ENCODE measurements at regions not wholly inside any gene's neighbourhood (a gene's known extent, or its start where the extent isn't known, plus 50 kb on each side); places are given as distances from the start of the nearest gene placed in this dataset.
"Not testable (repeated sequence)": the region's sequence is repeated elsewhere in the genome, so short reads cannot be mapped to it uniquely, and the experiment has no call there.

GRCh38 chr20:52425253-52425652, 233.7 kb upstream of the ZFP64 start:
- no peak for DNase-seq

- DNase-seq, result not testable (repeated sequence)
Observed at GRCh38 chr20:52424357-52424942, 232.9 kb upstream of the ZFP64 start.

DNA sequence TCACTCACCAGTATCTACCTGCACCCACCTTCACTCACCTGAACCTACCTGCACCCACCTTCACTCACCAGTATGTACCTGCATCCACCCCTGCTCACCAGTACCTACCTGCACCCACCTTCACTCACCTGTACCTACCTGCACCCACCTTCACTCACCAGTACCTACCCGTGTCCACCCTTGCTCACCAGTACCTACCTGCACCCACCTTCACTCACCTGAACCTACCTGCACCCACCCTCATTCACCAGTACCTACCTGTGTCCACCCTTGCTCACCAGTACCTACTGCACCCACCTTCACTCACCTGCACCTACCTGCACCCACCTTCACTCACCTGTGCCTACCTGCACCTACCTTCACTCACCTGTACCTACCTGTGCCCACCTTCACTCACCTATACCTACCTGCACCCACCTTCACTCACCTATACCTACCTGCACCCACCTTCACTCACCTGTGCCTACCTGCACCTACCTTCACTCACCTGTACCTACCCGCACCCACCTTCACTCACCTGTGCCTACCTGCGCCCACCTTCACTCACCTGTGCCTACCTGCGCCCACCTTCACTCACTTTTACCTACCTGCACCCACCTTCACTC, 232.1 kb upstream of the ZFP64 start:
- DNase-seq, result not testable (repeated sequence)

DNA sequence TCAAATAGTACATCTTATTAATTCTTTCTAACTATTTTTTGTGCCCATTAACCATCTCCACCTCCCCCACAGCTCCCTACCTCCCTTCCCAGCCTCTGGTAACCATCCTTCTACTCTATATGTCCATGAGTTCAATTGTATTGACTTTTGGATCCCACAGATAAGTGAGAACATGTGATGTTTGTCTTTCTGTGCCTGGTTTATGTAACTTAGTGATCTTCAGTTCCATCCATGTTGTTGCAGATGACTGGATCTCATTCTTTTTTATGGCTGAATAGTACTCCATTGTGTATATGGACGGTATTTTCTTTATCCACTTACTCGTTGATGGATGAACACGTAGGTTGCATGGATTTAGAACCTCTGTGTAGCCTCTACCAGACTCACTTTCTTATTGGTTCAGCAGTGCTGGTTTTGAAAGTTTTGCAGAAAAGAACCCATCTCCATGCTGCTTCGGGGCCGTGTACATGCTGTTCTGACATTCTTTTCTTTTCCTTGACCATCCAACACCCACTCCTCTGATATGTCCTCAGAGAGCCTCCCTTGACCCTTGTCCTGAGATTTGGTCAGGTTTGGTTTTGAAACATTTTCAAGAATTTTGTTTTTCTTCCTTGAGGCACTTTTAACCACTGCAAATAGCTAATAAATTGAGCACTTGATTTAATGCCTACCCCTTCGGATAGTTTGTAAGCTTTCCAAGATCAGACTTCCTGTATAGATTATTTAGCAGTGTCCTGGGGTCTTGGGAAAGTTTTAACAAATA, 231.2 kb upstream of the ZFP64 start:
- DNase-seq, result no peak

DNA sequence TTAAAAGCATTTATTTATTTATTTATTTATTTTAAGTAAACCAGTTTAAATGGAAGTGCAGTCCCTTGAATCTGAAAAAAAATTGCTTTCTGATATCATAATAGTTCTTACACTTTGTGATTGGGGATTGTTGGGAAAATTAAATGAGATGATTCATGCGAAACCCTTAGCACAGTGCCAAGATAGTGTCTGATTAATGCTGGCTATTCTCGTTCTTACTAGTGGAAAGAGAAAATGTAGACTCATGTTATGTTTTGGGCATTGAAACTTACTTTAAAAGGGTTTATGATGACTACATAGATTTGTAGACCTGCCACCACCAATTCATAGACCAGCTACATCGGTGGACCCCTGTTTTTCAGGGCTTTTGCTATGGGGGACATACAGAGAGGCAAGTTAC, 229.2 kb upstream of the ZFP64 start:
- no peak for DNase-seq

GRCh38 chr20:52419205-52419604, 227.6 kb upstream of the ZFP64 start:
- no peak for DNase-seq

- DNase-seq, result no peak
Observed at GRCh38 chr20:52416953-52417352, 225.4 kb upstream of the ZFP64 start.

- no peak for DNase-seq
Observed at GRCh38 chr20:52411611-52412010, 220.0 kb upstream of the ZFP64 start.

DNA sequence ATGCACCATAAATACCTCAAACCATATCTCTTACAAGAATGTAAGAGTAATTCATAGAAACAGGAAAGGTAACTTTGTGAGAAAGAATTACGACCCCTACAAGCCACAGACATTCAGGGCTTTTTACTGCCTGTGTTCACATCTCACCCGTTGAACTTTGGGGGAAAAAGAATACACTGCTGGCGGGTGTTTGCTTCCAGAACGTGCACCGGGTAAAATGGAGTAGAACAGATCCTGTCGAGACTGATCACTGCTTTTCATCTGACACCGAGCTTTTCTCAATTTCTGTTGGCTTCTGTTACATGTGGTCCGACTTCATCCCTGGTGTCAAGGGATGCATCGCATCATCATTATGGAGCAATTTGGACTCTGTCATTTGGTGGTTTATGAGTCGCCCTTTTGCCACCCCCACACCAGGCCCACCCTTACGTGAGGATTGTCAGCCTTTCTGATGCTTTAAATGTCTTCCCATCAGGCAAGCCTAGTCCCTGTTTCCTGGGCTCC, 219.2 kb upstream of the ZFP64 start:
- DNase-seq, result no peak

DNA sequence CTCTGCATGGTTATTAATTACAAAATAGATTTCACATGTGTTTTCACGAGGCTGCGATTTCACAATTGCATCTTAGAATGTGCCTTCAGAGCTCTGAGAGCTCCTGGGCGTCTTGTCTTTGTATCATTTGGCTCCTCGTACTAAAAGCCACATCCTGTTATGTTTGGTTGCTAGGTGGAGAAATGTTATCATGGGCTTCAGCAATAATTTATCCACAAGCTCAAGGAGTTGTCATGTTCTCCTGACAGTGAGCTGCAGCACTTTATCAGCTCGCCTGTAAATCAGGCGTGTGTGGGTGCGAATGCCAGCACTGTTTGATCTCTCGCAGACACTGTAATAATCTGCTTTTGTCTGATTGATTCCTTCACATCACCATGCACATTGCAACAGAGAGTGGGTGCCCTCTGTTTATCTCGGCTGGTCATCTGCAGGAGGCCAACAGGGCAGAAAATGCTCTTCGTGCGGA, 218.6 kb upstream of the ZFP64 start:
- no peak for DNase-seq

DNA sequence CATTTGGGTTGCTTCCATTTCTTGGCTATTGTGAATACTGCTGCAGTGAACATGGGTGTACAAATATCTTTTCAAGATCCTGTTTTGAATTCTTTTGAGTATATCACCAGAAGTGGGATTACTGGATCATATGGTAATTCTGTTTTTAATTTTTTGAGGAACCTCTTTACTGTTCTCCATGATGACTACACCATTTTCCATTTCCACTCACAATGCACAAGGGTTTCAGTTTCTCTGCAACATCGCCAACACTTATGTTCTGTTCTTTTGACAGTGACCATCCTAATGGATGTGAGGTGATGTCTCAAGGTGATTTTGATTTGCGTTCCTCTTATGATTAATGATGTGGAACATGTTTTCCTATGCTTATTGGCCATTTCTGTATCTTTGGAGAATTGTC, 214.4 kb upstream of the ZFP64 start:
- no peak for DNase-seq

DNA sequence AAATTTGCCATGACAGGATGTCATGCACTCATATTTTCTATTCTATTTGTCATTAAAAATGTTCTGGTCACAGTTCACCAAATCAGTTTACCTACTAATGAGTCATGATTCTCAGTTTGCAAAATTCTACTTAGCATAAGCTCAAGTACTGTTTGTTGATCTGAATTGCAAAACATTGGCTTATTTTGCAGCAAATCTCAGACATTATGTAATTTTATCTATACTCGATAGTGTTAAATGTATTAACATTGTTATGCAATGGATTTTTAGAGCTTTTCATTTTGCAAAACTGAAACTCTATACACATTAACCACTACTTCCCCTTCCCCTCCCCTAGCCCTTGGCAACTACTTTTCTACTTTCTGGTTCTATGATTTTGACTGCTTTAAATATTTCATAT, 213.8 kb upstream of the ZFP64 start:
- DNase-seq, result no peak

DNA sequence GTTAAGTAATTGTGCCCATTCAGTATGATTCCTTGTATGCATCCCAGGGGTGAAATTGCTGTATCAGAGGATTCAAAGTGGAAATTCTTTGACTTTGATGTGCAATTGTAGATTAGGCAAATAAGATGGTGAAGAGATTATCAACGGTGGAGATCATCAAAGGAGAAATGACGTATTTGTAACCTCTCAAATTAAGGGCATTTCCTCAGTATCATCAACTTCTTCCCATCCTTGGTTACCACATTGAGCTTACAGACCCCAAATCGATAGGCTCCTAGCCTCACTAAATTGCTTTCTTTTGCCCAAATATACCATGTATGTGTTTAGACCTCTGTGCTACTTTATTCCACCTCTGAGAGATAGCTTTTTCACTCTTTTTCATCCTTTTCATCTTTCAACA, 213.1 kb upstream of the ZFP64 start:
- no peak for DNase-seq

DNA sequence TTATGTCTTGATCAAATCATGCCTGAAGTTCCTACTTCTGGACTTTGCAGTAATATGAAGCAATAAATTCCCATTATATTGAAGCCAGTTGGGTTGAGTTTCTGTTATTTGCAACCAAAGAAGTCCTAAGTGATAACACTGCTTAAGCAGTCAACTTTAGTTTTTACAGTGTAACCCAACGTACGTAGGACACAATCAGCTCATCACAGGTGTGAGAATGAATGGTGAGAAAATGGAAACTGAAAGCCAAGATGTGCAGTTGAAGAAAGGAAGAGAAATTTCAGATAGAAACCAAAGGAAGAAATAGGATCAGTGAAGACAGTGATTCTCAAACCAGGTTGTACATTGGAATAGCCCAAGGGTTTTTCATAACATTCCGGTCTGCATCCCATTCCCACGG, 211.4 kb upstream of the ZFP64 start:
- no peak for DNase-seq

DNA sequence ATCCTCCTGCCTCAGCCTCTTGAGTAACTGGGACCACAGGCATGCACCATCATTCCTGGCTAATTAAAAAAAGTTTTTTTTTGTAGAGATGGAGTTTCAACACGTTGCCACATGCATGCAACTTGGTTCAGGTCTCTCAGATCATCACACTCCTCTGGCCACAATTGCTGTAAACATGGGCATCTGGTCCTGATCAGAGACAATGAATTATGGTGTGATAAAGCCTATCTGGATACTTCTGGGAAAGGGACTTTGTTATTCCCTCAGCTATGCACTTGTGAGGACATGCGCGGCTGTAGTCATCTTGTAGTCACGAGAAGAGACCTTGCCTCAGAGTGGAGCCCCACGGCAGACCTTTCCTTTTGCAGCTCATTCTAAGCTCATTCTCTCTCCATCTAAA, 210.9 kb upstream of the ZFP64 start:
- no peak for DNase-seq

- no peak for DNase-seq
Observed at GRCh38 chr20:52401431-52401830, 209.9 kb upstream of the ZFP64 start.

DNA sequence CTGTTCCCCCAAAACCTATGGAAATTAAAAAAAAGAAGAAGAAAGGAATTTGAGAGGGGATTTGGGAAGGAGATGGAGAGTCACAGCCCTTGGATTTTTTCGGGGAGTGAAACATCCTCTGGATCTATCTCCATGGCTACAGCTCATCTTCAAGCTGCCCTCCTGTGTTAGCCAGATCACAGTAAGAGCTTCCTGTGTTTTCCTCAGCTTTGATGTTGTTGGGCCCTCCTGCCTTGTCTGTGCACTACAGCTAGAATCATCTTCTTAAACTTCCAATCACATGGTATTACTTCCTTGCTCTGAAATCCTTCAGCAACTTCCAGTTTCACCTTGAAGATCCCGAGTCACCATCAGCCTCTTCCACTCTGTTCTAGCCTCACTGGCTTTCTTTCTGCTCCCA, 207.8 kb upstream of the ZFP64 start:
- no peak for DNase-seq

DNA sequence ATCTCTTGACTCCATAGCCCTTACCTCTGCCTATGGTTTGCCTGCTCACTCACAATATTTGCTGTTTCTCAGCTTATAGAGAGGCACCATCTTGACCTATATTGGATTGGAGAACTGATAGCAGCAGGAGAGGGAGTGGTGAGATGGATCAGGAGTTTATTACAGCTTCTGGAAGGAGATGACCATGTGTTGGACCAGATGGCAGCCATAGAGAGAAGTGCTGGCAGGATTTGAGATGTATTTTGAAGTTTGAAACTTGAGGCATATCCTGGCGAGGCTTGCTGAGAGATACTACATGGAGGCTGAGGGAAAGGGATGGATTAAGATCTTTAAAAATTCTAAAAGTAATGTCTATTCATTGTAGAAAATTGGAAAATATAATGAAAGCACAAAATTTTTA, 198.0 kb upstream of the ZFP64 start:
- DNase-seq, result no peak

DNA sequence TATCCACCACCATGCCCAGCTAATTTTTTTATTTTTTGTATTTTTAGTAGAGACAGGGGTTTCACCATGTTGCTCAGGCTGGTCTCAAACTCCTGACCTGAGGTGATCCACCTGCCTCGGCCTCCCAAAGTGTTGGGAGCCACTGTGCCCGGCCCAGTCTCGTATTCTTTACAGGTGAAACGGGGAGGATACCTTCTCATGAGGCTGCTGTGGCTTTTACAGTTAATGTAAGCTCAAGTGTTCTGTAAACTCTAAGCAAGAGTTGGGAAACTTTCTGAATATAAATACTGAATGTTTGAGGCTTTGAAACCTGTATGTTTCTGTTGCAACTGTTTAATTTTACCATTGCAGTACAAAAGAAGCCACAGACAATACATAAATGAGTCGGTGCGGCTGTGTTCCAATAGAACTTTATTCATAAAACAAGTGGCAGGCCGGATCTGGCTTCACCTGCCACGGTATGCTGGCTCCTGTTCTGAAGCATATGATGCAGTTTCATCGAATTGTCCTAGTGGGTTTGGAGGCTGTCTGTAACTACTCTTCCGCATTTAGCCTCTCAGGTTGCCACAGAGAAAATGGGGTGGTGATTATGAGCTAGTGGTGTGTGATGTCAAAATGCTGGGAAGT, 192.5 kb upstream of the ZFP64 start:
- no peak for DNase-seq

DNA sequence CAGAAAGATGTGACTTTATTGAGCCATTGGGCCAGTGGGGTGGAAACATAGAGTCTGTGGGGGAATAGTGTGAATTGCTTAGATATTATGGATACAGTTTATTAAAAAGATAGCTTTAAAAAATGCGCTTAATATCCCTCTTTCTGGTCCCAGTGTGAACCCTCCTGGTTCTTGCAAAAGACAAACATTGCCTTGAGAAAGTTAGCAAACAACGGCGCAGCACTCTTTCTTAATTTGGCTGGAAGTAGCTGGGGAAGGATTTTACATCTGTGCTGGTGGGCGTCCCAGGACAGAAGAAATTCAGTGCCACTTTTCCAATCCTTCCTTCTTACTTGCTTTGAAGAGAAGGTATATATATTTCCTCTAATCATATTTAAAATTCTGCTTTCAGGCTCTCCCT, 191.4 kb upstream of the ZFP64 start:
- DNase-seq, result no peak

GRCh38 chr20:52379723-52380336, 188.3 kb upstream of the ZFP64 start:
- peak; percentile 18 for DNase-seq

- no peak for DNase-seq
Observed at GRCh38 chr20:52372169-52372568, 180.6 kb upstream of the ZFP64 start.

DNA sequence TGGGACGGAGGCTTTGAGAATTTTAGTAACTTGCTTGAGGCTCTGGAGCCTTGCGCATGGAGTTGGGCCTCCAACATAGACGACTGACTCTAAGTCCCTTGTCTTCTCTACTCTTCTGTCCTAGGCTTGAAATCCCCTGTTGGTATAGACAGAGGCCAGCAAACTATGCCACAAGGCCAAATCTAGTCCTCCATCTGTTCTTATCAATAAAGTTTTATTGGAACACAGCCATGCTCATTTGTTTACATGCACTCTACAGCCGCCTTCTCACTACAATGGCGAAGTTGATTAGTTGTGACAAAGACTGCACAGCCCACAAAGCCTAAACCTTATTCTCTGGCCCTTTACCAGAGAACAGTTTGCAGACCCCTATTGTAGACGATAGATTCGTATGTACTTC, 174.1 kb upstream of the ZFP64 start:
- DNase-seq, result no peak
